Colonic mucosa (tissue), 4 donors: ENCODE measurements at regions not wholly inside any gene's neighbourhood (a gene's known extent, or its start where the extent isn't known, plus 50 kb on each side); places are given as distances from the start of the nearest gene placed in this dataset.

Experiments used
- DNase-seq: peaks from one replicate; pipeline ENCODE4 v3.0.0-alpha.2; 2020
- H3K27ac ChIP-seq: fragments of 200-600 bp; one replicate; pipeline ENCODE4 v1.8.0; 2021
- H3K27me3 ChIP-seq: fragments of 200-600 bp; one replicate; pipeline ENCODE4 v1.8.0; 2021
- H3K36me3 ChIP-seq: fragments of 200-600 bp; one replicate; pipeline ENCODE4 v1.8.0; 2021
- H3K4me1 ChIP-seq: fragments of 200-600 bp; one replicate; pipeline ENCODE4 v1.8.0; 2021; ENCODE audit warnings: mild to moderate bottlenecking
- H3K4me3 ChIP-seq: fragments of 200-600 bp; one replicate; pipeline ENCODE4 v1.8.0; 2021
- H3K9ac ChIP-seq, 2 donors: one replicate each; pipeline ENCODE4 v1.7.0; 2013; ENCODE audit warnings: control low read depth in 2 of 2, low read depth in 2 of 2, low read length in 2 of 2
- H3K9me3 ChIP-seq: fragments of 200-600 bp; one replicate; pipeline ENCODE4 v1.8.0; 2021
- CTCF ChIP-seq: fragments of 200-600 bp; IDR thresholded peaks from one replicate; pipeline ENCODE4 v1.8.0; 2022; ENCODE audit warnings: antibody characterized with exemption, mild to moderate bottlenecking
- intact Hi-C: fragments of 100-400 bp; cut with DNase I; formaldehyde crosslinking; loops from one replicate; pipeline ENCODE4 v1.14.1; 2022
- donor health status: healthy.
- donor health status: DM: no; HTN: no; CAD: no.
- donor health status: DM: no; HTN: no; CAD: no.

DNA sequence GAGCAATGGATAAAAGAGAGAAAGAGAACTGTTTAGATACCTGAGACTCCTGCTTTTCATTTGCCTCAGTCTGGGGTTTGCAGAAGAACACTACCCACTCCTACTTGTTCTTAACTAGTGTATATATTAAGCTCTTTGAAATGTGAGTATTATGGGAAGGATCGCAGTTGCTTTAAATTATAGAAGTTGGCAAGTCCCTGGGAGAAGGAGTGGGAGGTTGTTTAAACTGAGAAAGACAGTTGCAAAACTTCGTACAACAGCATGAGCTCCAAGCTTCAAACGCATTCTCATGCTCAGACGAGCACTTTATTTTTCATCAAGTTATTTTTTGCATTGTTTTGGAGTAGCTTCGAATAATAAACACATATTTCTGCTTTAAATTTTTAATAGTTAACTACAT, 88.1 kb upstream of the C1QTNF7 start:
- Histone ChIP-seq H3K36me3 (no peaks in the 10 kb centered on the region), H3K9me3 (no peaks in the 10 kb centered on the region), H3K27ac (peak overlapping the region; percentile 16), H3K4me1 (no peaks in the 10 kb centered on the region), H3K9ac (no peak overlapping the region), H3K27me3 (no peaks in the 10 kb centered on the region), H3K4me3 (no peak overlapping the region)
- DNase-seq, result no peak
- no peak for TF ChIP-seq CTCF
- intact Hi-C loops, result no loop called here

DNA sequence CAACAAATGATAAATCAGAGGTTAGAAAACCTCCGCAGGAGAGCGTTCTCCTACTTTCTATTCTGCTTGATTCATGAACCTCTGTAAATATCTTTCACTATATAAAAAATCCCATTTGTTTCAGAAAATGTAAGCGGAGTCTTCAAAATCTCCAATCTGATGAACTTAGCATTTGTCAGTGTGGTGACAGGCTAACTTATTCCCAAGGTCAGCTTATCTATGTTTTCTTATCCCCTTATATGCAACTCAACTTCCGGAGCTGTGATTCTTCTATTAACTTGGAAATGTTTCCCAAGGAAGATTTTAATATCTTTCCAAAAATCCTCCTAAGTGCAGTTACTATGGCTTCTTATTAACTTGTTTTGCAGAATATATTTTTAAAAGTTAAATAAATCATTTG, 87.5 kb upstream of the C1QTNF7 start:
- no peak overlapping the region for H3K4me3 ChIP-seq
- DNase-seq, result no peak
- H3K27me3 ChIP-seq, result no peaks in the 10 kb centered on the region
- no peak overlapping the region for H3K9ac ChIP-seq
- H3K4me1 ChIP-seq, result no peaks in the 10 kb centered on the region
- peak overlapping the region; percentile 16 for H3K27ac ChIP-seq
- no peaks in the 10 kb centered on the region for H3K36me3 ChIP-seq
- intact Hi-C loops, result no loop called here
- TF ChIP-seq CTCF, result no peak
- no peaks in the 10 kb centered on the region for H3K9me3 ChIP-seq

DNA sequence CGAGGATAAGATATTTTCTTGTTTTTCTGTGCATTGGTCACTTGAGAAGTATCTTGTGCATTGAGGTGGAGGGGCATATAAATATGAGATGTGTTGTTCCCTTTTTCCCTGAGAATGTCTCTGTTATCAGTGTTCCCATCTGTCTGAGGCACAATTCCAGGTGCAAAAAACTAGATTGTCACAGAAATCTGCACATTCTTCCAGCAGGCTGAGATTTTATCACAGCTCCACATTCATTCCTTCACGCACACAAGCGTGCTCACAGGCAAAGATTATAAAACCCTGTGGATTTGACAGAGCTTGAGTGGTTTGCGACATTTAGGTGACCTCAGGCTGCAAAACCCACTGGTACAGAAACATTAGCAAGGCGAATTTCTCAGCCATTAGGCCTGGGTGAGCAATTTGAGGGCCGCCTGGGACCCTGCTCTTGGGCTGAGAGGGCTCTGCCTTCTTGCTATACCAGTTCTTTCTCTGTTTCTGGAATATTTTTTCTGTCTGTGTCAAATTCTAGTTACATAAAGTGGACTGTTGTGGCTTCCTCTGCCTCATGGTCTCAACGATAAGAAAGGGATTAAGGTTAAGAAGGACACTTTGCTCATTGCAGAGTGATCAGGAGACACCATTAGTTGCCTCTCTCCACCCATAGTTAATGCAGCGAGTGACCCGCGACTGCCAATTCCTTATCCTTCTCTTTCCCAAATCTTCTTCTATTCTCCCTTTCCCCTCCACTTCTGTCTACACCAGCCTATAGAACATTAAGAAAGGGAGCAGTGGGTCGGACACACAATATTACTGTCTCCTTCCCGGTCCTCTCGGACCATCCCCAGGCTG, 86.7 kb upstream of the C1QTNF7 start:
- H3K4me3 ChIP-seq, result no peak overlapping the region
- intact Hi-C loops, result no loop called here
- no peak for TF ChIP-seq CTCF

GRCh38 chr4:15341733-15342300, 86.0 kb upstream of the C1QTNF7 start:
- Histone ChIP-seq H3K4me3 (no peak overlapping the region), H3K9me3 (no peaks in the 10 kb centered on the region), H3K36me3 (no peaks in the 10 kb centered on the region), H3K27me3 (no peaks in the 10 kb centered on the region), H3K9ac (no peak overlapping the region), H3K4me1 (no peaks in the 10 kb centered on the region), H3K27ac (no peak overlapping the region)
- no peak for DNase-seq
- TF ChIP-seq CTCF, result no peak
- intact Hi-C loops, result no loop called here

More for the DNA sequence above, 86.7 kb upstream of the C1QTNF7 start:
- no peaks in the 10 kb centered on the region for H3K27me3 ChIP-seq
- H3K9ac ChIP-seq, result no peak overlapping the region
- no peak overlapping the region for H3K27ac ChIP-seq
- no peak for DNase-seq
- H3K9me3 ChIP-seq, result no peaks in the 10 kb centered on the region
- no peaks in the 10 kb centered on the region for H3K36me3 ChIP-seq
- H3K4me1 ChIP-seq, result no peaks in the 10 kb centered on the region

GRCh38 chr4:15343000-15343399, 84.8 kb upstream of the C1QTNF7 start:
- Histone ChIP-seq H3K4me1 (no peaks in the 10 kb centered on the region), H3K27me3 (no peaks in the 10 kb centered on the region), H3K36me3 (no peaks in the 10 kb centered on the region), H3K9me3 (no peaks in the 10 kb centered on the region), H3K9ac (no peak overlapping the region), H3K4me3 (no peak overlapping the region), H3K27ac (no peak overlapping the region)
- DNase-seq, result no peak
- no peak for TF ChIP-seq CTCF
- intact Hi-C loops, result no loop called here
